PC-9 (cell line): ENCODE measurements at regions not wholly inside any gene's neighbourhood (a gene's known extent, or its start where the extent isn't known, plus 50 kb on each side); places are given as distances from the start of the nearest gene placed in this dataset.

Source experiments
- CTCF ChIP-seq: fragments of 200-600 bp; sonication (generic); conservative IDR thresholded peaks from 2 replicates; pipeline ENCODE4 v1.6.1; 2017; ENCODE audit warnings: mixed run types, antibody characterized with exemption, mild to moderate bottlenecking, moderate library complexity
- EZH2 ChIP-seq: fragments of 200-600 bp; sonication (generic); IDR thresholded peaks from 2 replicates; pipeline ENCODE4 v1.8.0; 2017; ENCODE audit warnings: antibody characterized with exemption, low read depth

DNA sequence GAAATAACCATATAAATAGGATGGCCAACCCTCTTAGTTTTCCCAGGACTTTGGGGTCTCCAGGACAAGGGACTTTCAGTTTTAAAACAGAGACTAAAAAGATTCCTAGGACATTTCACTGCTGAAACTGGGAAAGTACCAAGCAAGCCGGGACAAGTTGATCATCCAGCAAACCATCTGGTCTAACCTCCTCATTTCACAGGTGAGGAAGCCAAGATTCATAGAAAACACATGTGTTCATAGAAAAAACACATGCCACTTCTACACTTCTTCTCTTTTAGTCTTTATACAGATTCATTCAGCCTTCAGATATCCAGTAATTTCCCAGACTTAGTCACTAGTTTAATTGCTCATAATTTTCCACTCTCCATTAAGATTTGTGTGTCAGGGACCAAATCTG lies 165.6 kb upstream of the CCDC54 start:
- TF ChIP-seq CTCF: no peak
- TF ChIP-seq EZH2: no peak
